K562 (cell line): ENCODE measurements at regions not wholly inside any gene's neighbourhood (a gene's known extent, or its start where the extent isn't known, plus 50 kb on each side); places are given as distances from the start of the nearest gene placed in this dataset.
A peak's percentile ranks its signal among the peaks of the same experiment; 100 is the strongest.

Experiments
- ATAC-seq: fragments of 200-7000 bp; cut with Tn5 transposase; 3 replicates; pipeline ENCODE4 v1.9.1; 2020; ENCODE audit warnings: moderate library complexity
- BruUV-seq: library from RNA; stranded (reverse); fragments of 400-500 nt; replicated peaks from 2 replicates; lab custom pipeline; 2021; lab: Mats Ljungman, UMichigan
- CTCF ChIA-PET: fragments of 300-600 bp; formaldehyde crosslinking; extraction: SDS; loops from one replicate; lab custom pipeline; 2021; ENCODE audit warnings: low intra/inter-chr PET ratio; lab: Yijun Ruan, JAX
- POLR2A ChIA-PET: fragments of 300-600, 350-650 bp; sonication (Branson Sonifier 250); formaldehyde crosslinking; extraction: SDS; loops from one replicate; lab custom pipeline; 2021; ENCODE audit warnings: antibody characterized with exemption, inconsistent platforms; lab: Yijun Ruan, JAX
- DNase-seq, 4 experiments: peaks; one replicate each; pipeline versions ENCODE4 v3.0.0 to v3.0.0-alpha.2; 2011 to 2018; ENCODE audit warnings: low spot score in 3 of 4, mixed read lengths in 3 of 4; ENCODE audit errors: extremely low read depth in 1 of 4
- FAIRE-seq: peaks from 2 replicates; lab custom pipeline; 2011; peaks lifted over from hg19 to GRCh38; lab: Jason Lieb, UNC
- H2AFZ ChIP-seq: 2 replicates; pipeline ENCODE4 v1.6.0; 2011; ENCODE audit warnings: low read depth, low read length, control low read depth, inconsistent platforms
- H3K27ac ChIP-seq: fragments of 200-600 bp; 3 replicates; pipeline ENCODE4 v1.8.0; 2011; ENCODE audit warnings: low read depth, mild to moderate bottlenecking, control low read depth, inconsistent platforms, low read length, moderate library complexity, mixed read lengths; ENCODE audit errors: extremely low read depth
- H3K27me3 ChIP-seq, 2 experiments: fragments of 300-600 bp in 1 of 2; 2 replicates in 1 of 2; 3 replicates in 1 of 2; pipeline versions ENCODE4 v1.6.0 to v1.8.0; 2011; ENCODE audit warnings: inconsistent platforms in 2 of 2, low read length in 2 of 2, mild to moderate bottlenecking in 1 of 2, mixed read lengths in 1 of 2, moderate library complexity in 1 of 2; ENCODE audit not compliant: control insufficient read depth in 2 of 2, insufficient read depth in 2 of 2
- H3K36me3 ChIP-seq: fragments of 300-600 bp; 3 replicates; pipeline ENCODE4 v1.8.0; 2011; ENCODE audit warnings: mild to moderate bottlenecking, low read length, inconsistent platforms; ENCODE audit not compliant: control insufficient read depth, insufficient read depth
- H3K4me1 ChIP-seq, 2 experiments: fragments of 200-600 bp in 1 of 2; replicated peaks in 1 of 2; 2 replicates in 1 of 2; 3 replicates in 1 of 2; pipeline versions ENCODE4 v1.5.1 to v1.8.0; 2011; ENCODE audit warnings: inconsistent platforms in 2 of 2, low read length in 2 of 2, mild to moderate bottlenecking in 1 of 2, mixed read lengths in 1 of 2, moderate library complexity in 1 of 2; ENCODE audit not compliant: control insufficient read depth in 2 of 2, insufficient read depth in 2 of 2
- H3K4me2 ChIP-seq: 2 replicates; pipeline ENCODE4 v1.6.1; 2011; ENCODE audit warnings: low read length, control low read depth, inconsistent platforms, mixed read lengths; ENCODE audit not compliant: insufficient read depth
- H3K4me3 ChIP-seq: fragments of 200-600 bp; sonication (generic), shearing (Covaris generic); 2 replicates; pipeline ENCODE4 v1.5.1; 2016; ENCODE audit warnings: control low read depth, inconsistent platforms
- H3K79me2 ChIP-seq: fragments of 200-600 bp; 3 replicates; pipeline ENCODE4 v1.8.0; 2011; ENCODE audit warnings: low read length, inconsistent platforms; ENCODE audit not compliant: control insufficient read depth, insufficient read depth
- H3K9ac ChIP-seq, 2 experiments: 2 replicates each; pipeline versions ENCODE4 v1.6.0 to v1.6.1; 2011; ENCODE audit warnings: low read depth in 2 of 2, low read length in 2 of 2, control low read depth in 1 of 2, inconsistent platforms in 1 of 2, mild to moderate bottlenecking in 1 of 2, mixed read lengths in 1 of 2; ENCODE audit not compliant: insufficient read depth in 1 of 2
- H3K9me1 ChIP-seq: one replicate; pipeline ENCODE4 v1.6.0; 2011; ENCODE audit warnings: inconsistent platforms, mild to moderate bottlenecking, low read length, moderate library complexity; ENCODE audit not compliant: control insufficient read depth, insufficient read depth
- H3K9me3 ChIP-seq: replicated peaks from 2 replicates; pipeline ENCODE4 v1.5.1; 2011; ENCODE audit warnings: low read depth, low read length, inconsistent platforms; ENCODE audit not compliant: control insufficient read depth, insufficient read depth
- H4K20me1 ChIP-seq: replicated peaks from 2 replicates; pipeline ENCODE4 v1.6.1; 2011; ENCODE audit warnings: low read length, inconsistent platforms, mixed read lengths; ENCODE audit not compliant: control insufficient read depth, insufficient read depth
- EGR1 ChIP-seq: fragments of 450-650 bp; conservative IDR thresholded peaks from 2 replicates; pipeline ENCODE4 v1.6.1; 2017; ENCODE audit warnings: mild to moderate bottlenecking
- RBM25 ChIP-seq: fragments of 200-400 bp; formaldehyde crosslinking; IDR thresholded peaks from 2 replicates; pipeline ENCODE4 v1.6.1; 2018; ENCODE audit warnings: low read length, low read depth, moderate library complexity; ENCODE audit not compliant: severe bottlenecking
- SMARCA5 ChIP-seq: fragments of 450-650 bp; IDR thresholded peaks from 2 replicates; pipeline ENCODE4 v1.6.1; 2016
- ZNF655 ChIP-seq: fragments of 250-450 bp; sonication (Bioruptor Pico); IDR thresholded peaks from 2 replicates; pipeline ENCODE4 v1.5.0; 2021
- WGBS: fragments of 100-300 bp; shearing (Covaris generic); methylation state at CpG from one replicate; pipeline ENCODE4 v1.1.6; 2016; ENCODE audit warnings: low coverage, mixed read lengths; ENCODE audit not compliant: insufficient coverage; ENCODE audit errors: missing lambda C conversion rate; 5-methylcytosine and 5-hydroxymethylcytosine counted together
- in situ Hi-C: fragments of 300-500 bp; cut with MboI; formaldehyde crosslinking; loops from 4 replicates; pipeline ENCODE4 v1.15.0; 2018; ENCODE audit warnings: inconsistent platforms, mixed read lengths
- intact Hi-C: fragments of 100-400 bp; cut with micrococcal nuclease; formaldehyde crosslinking; loops from 2 replicates; pipeline ENCODE4 v1.14.2; 2022

DNA sequence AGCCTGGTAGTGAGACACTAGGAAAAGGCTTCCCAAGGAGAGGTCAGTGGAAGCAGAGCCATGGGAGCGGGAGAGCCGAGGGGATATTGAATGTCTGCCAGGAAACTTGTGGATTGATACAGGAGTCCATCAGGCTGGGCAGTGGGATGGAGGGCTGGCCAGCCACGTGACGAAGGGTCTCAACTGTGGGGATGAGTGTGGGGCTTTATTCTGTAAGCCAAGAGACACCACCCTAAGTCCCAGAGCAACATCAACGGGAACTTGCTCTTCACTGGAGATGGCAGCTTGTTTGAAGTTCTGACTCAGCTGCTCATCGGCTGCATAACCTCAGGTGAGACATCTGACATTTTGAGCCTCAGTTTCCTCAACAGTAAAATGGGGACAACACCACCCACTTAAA, 197.8 kb downstream of the VRK1 start (continued):
- TF ChIP-seq ZNF655 (CRISPR knock-in tag) (no peak), SMARCA5 (no peak)

- H3K4me3 ChIP-seq, result no peak overlapping the region
- TF ChIP-seq RBM25 (peak; percentile 13), EGR1 (no peak)
- no peaks in the 10 kb centered on the region for H3K9me3 ChIP-seq
- no peak for ATAC-seq
- no peak overlapping the region for H3K4me2 ChIP-seq
- intact Hi-C loops, result no loop called here
- H4K20me1 ChIP-seq, result no peaks in the 10 kb centered on the region
- DNase-seq, result no peak
- POLR2A ChIA-PET, result no interaction called here
- no peak overlapping the region for H3K27ac ChIP-seq
- H3K4me1 ChIP-seq, result no peaks in the 10 kb centered on the region
- no peak overlapping the region for H3K9ac ChIP-seq
- no peaks in the 10 kb centered on the region for H3K36me3 ChIP-seq
- H3K9me1 ChIP-seq, result no peaks in the 10 kb centered on the region
- in situ Hi-C loops, result no loop called here
- WGBS, result 1% methylated on average over 6 of the region's 6 CpGs
- no peak overlapping the region for H2AFZ ChIP-seq
- H3K79me2 ChIP-seq, result no peaks in the 10 kb centered on the region
- CTCF ChIA-PET, result no interaction called here
- no peak for FAIRE-seq
- H3K27me3 ChIP-seq, result peaks cover 2 to 11% of the 10 kb centered on the region in 2 experiments; a peak in 3 of 5 replicates
- no TSS peak for BruUV-seq
Observed at GRCh38 chr14:96997269-96997668, 200.1 kb downstream of the VRK1 start.
